ENCODE measurements at regions not wholly inside any gene's neighbourhood (a gene's known extent, or its start where the extent isn't known, plus 50 kb on each side); places are given as distances from the start of the nearest gene placed in this dataset.
A peak's percentile ranks its signal among the peaks of the same experiment; 100 is the strongest.

DNA sequence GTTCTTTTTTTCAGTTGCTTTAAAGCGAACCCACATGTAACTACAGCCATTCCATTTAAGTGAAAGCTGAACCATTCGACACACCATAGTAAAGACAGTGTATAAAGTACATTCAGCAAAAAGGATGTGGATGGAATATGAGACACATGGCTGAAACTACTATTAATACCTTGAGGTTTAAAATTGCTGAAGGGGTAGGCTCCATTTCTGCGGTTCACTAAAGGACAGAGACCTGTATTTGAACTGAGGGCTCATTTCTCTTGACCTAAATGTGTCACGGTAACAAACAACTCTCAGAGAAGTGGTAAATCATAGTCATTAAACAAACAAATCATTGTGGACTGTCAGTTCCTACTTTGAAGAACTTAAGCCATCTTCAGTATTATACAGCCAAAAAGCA lies 1085.6 kb upstream of the TENM3 start:
- no peak for ATAC-seq (ENCODE audit: poor library complexity)
- no peak for DNase-seq
- intact Hi-C loops (cut with DNase I): no loop called here

DNA sequence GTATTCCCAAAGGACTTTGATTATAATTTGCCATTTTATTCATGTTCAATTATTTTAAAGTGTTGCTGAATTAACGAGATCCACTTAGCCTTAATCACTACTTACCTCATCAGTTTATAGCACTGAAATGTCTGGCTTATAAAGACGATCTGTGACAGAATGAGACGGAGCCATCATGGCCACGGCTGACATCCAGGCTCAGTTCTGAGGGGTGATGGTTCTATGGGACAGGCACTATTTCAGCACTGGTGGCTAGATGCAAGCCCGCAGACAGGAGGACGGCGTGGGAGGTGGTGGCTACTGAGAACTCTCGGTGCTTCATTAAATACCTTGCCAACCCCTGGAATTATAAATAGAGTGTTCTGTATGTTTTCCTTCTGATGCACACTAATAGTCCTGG lies 1084.2 kb upstream of the TENM3 start:
- no peak for ATAC-seq (ENCODE audit: poor library complexity)
- no peak for DNase-seq
- intact Hi-C loops (cut with DNase I): no loop called here

DNA sequence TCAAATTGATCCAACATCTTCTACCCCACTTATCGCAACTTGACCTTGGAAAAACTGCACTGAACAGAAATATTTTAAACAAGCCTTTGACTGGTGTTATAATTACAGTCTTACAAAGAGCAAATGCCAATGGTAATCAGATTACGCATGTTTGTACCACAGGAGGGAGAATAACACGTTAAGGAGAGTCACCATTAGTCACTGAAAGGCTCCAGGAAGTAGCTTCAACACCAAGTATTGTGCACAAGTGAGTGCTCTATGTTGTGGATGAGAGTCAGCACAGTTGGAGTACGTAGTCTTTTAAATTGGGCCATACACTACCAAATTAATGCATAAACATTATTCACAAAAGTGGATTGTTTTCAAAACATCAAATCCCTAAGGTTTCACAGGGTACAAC lies 1081.5 kb upstream of the TENM3 start:
- DNase-seq: no peak
- ATAC-seq (ENCODE audit: poor library complexity): no peak
- intact Hi-C loops (cut with DNase I): no loop called here

DNA sequence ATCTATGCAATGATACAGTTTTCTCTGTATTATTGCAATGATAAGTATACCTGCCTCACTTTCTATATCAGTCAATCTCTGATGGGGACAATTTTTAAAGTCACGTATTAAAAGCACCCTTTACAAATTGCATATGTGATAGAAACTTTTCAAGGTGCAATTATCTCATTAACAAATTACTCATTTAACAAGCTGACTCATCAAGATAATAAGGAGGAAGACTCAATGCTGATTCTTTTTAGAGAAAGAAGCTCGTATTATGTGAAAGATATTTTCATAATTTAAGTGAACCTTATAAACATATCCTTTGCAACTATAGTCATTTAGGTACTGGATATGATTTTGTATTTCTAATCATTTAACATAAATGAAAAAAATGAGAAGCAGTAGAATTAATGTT lies 1080.9 kb upstream of the TENM3 start:
- DNase-seq: no peak
- intact Hi-C loops (cut with DNase I): no loop called here
- no peak for ATAC-seq (ENCODE audit: poor library complexity)

DNA sequence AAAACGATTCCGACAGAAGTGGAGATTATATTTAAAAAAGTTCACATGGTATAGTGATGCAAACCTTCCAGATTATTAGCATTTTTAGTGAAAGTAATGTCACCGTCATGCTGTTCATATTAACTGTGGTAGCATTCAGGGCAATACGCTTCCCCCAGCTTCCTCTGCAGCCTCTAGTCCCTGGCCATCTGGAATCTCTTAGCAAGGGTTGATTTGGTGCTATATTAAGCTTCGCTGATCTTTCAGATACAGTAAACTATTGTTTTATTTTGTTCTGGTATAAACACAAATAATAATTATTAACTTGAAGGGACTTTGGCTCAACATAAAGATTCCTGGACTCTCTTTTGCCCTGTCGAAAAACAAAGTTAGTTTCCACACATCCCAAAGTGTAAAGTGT lies 1080.5 kb upstream of the TENM3 start:
- ATAC-seq (ENCODE audit: poor library complexity) (no peak), DNase-seq (no peak)
- intact Hi-C loops (cut with DNase I): no loop called here

DNA sequence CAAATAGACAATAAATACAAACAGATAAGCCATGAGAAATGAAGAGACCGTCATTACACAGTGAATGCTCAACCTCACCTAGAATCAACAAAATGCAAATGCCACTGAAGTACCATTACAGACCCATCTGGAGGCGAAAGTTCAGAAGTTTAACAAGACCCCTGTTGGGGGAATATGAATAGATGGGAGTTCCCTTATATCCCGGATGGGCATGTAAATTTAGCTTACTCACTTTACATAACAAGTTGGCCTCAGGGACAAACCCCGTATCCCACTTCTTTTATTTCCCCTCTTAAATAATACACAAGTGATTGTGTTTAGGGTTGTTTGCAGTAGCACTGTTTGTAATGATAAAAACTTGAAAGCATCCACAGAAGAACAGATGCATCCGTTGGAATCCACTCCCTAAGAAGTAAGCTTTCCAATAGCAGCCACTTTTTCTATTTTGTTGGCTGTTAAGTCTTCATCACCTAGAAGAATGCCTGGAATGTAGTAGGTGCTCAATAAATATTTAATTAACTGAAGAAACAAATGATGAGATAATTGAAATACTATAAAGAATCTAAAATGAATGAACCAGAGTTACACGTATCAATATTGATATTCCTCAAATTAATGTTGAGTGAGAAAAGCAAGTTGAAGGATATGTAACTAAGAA lies 1076.3 kb upstream of the TENM3 start:
- no peak for DNase-seq
- intact Hi-C loops (cut with DNase I): no loop called here
- no peak for ATAC-seq (ENCODE audit: poor library complexity)

DNA sequence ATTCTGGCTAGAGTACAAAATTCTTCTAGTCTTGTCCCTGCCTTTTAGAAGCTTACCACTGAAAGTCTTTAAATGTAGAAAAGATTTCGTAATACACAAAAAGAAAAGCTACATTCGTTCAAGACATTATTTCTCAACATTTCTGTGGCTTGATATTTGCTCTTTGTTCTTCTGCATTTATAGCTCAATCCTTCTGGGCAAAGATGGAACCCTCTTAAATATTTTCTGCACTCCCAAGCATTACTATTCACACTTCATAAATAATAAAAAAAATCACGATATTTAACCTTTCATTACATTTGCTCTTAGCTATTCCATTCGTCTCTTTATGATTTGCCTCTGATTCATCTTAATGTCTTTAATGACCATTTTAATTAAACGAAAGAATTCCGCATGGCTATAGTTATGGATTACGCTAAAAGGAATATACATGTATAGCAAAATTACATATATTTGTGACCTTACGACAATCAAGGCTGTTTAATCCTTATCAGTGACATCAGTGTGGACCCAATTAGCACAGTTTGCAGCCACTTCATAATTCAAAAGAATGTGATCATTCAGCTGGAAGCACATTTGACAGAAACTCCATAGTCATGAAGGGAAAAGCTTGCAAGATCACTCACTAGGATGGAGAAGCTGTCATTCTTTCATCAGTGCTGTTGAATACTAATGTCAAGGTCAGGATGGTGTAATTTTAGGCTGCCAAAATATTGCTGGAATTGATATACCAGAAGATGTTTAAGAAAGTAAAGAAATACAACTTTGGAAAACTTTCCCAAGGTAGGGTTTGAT lies 1075.0 kb upstream of the TENM3 start:
- DNase-seq (no peak), ATAC-seq (ENCODE audit: poor library complexity) (no peak)
- intact Hi-C loops (cut with DNase I): no loop called here

DNA sequence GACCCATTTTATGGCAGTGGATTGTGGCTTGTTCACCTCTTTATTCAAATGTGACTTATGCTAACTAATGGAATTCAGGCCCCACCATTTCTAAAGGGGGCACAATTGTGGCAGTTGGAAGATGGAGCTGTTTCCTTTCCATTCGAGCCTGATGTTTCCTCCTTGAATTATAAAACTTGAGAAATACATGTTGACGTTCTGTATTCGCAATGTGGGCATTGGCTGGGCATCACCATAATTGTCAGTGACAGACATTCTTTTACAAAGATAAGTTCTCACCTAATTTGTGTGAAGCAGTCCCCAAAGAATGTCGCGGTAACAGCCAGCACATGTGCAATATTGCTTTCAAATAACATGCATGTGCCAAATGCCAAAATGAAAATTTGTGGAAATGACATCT lies 1070.2 kb upstream of the TENM3 start:
- intact Hi-C loops (cut with DNase I): no loop called here
- ATAC-seq (ENCODE audit: poor library complexity): no peak
- DNase-seq: no peak

DNA sequence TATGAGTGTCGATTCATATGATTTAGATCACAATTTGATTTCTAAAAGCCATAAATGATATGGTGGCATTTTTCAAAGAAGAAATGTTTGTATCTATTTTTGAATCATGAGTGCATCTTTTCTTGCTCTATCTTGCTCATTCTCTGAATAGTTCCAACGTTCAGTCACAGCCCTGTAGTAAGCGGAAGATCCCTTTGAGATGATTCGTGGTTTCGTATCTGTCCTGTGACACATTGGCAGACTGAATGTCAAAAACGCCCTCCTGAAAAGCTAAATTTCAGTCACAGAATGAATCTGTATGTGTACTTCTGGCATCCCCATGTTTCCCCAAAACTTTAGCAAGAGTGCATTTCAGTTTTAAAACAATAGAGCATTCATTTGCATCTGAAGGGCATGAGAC lies 1066.9 kb upstream of the TENM3 start:
- DNase-seq (no peak), ATAC-seq (ENCODE audit: poor library complexity) (no peak)
- intact Hi-C loops (cut with DNase I): no loop called here

DNA sequence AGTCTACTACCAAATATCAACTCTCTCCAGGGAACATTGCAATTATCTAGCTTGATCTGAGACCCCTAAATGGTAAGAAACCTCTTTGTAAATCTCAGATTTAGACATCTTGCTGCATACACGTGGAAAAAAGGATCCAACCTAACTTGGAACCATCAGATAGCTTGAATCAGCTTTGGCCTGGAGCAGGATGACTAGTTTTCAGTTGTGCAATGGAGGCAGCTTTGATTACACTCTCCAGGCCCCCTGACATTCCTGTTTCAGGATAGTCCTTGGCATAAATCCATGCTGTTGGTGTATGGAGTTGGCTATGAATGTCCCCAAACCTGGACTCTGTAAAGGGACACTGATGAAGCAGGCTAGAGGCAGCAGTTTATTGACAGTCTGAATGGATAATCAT lies 1061.9 kb upstream of the TENM3 start:
- intact Hi-C loops (cut with DNase I): no loop called here
- DNase-seq (no peak), ATAC-seq (ENCODE audit: poor library complexity) (no peak)

DNA sequence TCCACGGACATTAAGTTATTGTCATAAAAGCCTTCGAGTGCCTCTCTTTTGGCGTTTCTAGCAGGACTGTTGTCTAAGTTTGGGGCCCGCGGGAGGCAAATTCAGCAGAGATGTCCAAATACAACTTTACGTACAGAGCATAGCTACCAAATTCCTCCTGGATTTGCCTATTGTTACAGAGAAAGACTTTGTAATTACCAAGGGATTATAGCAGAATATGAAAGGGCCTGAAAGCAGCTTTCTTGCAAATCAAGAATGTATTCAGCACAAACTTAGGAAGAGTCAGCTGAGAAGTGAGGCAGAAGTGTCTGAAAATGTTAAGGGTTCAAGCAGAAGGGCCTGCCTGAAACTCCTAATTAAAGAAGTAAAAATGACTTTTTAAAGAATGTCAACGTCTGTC lies 1053.5 kb upstream of the TENM3 start:
- DNase-seq (no peak), ATAC-seq (ENCODE audit: poor library complexity) (no peak)
- intact Hi-C loops (cut with DNase I): no loop called here

DNA sequence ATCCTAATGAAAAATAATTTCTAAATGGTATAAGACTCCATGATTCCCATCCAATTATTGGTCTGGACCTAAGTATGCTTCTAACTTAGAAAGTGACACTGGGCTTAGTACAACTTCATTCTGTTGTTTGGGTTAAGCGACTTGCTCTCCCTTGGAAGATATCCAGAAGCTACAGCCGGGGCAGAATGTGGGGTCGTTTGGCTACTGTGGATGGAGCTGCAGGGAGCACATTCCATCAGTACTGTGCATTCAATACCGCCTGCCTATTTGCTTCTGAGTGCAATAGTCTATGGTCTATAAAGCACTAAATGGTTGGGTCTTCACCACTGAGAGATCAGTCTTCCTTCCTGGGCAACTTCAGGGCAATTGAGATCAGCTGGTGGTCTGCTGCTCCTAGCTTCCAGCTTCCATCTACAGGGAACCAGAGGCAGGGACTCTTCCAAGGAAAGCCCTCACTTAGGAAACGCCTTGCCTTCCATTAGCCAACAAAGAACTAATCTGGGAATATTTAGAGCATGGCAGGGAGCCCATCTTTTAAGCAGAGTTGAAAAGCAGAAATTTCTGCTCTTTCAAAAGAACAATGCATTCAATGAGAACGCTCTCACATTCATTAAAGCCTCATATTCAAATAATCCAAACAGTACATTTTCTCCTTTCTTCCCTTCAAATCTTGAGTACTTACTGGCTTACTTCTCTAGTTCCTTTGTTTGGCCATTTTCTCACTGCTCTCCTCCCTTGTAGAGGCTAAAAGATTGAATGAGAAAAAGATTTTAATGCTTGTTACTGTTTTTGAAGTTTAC lies 1049.9 kb upstream of the TENM3 start:
- intact Hi-C loops (cut with DNase I): no loop called here
- ATAC-seq (ENCODE audit: poor library complexity): no peak
- no peak for DNase-seq

DNA sequence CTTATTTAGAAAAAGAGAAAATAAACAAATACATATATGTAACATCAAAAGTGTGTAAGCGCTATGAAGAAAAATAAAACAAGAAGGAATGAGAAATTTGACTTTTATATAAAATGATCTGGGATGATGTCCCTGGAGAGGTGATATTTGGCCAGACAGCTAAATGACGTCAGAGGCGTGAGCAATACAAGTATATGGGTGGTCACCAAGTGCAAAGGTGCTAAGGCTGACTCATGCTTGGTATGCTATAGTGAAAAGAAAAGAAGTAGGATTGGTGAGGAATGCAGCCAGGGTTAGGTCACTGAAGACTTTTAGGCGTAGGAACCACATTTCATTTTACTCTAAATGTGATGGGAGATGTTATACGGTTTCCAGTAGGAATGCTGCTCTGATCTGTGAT lies 1049.1 kb upstream of the TENM3 start:
- intact Hi-C loops (cut with DNase I): no loop called here
- DNase-seq (no peak), ATAC-seq (ENCODE audit: poor library complexity) (no peak)

DNA sequence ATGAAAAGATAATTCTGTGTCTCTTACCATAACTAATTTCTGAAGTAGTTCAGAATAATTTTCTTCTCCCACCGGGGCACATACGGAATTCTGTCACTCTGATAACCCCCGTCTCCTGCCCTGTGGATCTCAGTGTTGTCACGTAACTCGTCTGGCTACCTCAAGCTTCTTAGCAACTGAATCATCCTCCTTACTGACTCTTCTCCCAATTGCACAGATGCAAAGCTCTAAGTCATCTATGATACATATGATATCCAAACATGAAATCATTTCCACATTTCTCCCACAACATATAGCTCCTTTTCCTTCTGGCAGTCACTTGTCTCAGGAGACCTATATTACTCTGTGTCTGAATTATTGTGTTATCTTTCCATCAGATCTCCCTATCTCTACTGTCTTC lies 1043.1 kb upstream of the TENM3 start:
- no peak for ATAC-seq (ENCODE audit: poor library complexity)
- intact Hi-C loops (cut with DNase I): no loop called here
- no peak for DNase-seq

DNA sequence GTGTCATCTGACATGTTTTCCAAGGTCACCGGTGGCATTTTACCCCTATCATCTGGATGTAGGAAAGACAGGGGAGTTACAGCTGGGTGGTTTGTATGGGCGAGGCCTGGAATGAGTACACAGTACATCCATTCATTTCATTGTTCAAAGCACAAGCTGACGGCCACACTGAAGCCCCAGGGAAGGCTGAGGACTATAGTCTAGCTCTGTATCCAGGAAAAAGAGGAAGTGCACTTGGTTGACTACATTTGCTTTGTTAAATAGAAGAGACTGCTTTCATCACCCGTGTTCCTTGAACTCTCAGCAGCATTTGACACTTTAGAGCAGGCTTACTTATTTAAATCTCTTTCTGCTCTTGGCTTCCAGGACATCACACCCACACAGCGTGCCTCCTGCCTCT lies 1041.0 kb upstream of the TENM3 start:
- intact Hi-C loops (cut with DNase I): no loop called here
- no peak for DNase-seq
- no peak for ATAC-seq (ENCODE audit: poor library complexity)

DNA sequence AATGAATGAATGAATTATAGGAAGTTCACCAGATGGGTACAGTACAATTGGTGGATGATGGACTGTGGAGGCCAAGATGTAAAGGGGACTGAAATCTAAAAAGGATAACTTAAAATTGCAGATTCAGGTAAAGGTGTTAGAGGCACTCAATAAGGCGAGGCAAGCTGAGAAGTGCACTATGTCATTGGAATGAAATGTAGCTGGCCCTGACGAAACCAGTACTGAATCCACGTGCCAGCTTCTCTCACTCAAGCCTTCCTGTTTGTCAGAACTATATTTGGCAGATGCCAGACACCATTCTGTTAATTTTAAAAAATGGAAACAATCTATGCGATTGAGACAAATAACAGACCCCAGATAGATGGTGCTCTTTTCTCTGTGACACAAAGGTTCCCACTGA lies 1039.1 kb upstream of the TENM3 start:
- intact Hi-C loops (cut with DNase I): no loop called here
- DNase-seq (no peak), ATAC-seq (ENCODE audit: poor library complexity) (no peak)

DNA sequence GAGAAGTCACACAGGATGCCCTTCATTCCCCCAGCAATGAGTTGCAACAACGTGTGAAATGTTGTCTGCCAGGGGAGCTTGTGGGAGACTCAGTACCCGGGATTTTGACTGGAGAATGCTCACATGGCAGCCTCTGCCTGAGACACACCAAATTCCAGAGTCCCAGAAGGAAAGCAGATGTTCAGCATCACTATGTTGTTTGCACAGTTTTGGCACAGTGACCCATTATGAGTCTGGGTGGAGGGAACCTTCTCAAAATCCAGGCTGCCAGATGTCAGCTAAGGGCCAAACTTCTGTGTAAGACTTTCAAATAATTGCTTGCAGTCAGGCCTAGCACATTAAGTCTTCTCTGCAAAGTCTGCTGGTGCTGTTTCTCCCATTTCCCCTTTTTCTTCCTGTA lies 1029.7 kb upstream of the TENM3 start:
- intact Hi-C loops (cut with DNase I): no loop called here
- no peak for DNase-seq
- ATAC-seq (ENCODE audit: poor library complexity): peak; percentile 46

DNA sequence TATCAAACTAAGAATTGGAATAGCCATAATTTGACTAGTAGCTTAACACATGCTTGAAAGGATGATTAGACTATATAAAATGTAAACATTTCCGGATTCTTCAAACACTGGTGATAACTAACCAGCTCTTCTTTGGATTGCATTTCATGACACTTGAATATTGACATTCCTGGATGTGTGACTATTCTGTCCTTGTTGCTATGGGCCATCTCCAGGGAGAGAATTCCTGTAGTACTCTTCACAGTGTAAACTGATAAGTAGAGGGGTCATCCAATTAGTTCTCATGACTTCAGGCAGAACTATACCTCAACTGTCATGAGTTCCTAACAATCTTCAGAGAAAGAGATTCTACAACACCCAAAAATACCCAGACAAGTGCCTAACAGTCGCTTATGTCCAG lies 1026.7 kb upstream of the TENM3 start:
- DNase-seq (no peak), ATAC-seq (ENCODE audit: poor library complexity) (no peak)
- intact Hi-C loops (cut with DNase I): no loop called here

DNA sequence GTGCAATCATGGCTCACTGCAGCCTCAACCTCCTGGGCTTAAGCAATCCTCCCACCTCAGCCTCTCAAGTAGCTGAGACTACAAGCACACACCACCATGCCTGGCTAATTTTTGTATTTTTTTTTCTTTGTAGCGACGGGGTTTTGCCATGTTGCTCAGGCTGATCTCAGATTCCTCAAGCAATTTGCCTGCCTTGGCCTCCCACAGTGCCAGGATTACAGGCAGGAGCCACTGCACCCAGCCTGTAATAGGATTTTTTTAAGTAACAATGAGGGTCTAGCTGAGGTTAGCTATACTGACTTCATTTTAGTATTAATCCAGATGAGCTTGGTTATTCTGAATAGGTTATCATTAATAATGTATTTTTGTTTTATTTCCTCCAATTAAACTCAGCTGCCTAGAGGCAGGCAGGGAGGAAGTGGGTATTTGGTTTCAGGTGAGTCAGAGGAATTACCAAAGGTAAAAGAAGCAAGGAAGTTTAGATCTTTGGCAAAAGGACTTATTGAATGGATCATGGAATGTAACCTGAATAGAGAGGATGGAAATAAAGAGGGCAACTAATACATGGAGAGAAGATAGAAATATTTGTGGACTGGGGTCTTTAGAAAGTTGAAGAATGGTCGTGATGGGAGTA lies 1023.3 kb upstream of the TENM3 start:
- no peak for DNase-seq
- ATAC-seq (ENCODE audit: poor library complexity): no peak
- intact Hi-C loops (cut with DNase I): no loop called here

DNA sequence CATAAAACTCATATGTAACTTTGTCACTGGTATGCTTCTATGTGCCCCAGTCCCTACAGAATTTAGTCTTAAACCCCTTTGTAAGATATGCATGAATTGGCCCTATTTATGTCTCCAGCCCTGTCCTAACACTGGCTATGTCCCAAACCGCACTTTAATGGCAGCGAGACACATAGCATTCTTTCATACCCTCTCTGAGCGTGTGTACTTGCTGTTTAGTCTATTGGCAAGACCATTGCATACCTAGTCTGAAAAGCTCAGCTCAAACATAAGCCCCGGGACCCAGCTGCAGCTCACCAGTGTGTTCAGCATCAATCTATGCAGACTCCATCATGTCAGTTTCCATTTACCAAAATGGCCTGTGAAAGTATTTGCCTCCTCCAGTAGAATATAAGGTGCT lies 1018.4 kb upstream of the TENM3 start:
- ATAC-seq (ENCODE audit: poor library complexity): no peak
- intact Hi-C loops (cut with DNase I): no loop called here

More for the DNA sequence above, 1018.4 kb upstream of the TENM3 start:
- DNase-seq: no peak

Data from Right ventricle myocardium superior (tissue), 1 donor.